HFFc6 (cell line): ENCODE measurements at regions not wholly inside any gene's neighbourhood (a gene's known extent, or its start where the extent isn't known, plus 50 kb on each side); places are given as distances from the start of the nearest gene placed in this dataset.

ENCODE experiments used
- DNase-seq: peaks from one replicate; pipeline ENCODE4 v3.0.0-alpha.2; 2018
- H3K27ac Mint-ChIP-seq: 2 replicates; pipeline ENCODE4 v1.8.0; 2020; ENCODE audit warnings: mild to moderate bottlenecking, mixed read lengths
- H3K27me3 Mint-ChIP-seq: 2 replicates; pipeline ENCODE4 v1.8.0; 2021; ENCODE audit warnings: mild to moderate bottlenecking, moderate library complexity, mixed read lengths; ENCODE audit not compliant: insufficient read depth
- H3K36me3 Mint-ChIP-seq: 2 replicates; pipeline ENCODE4 v1.8.0; 2021; ENCODE audit warnings: low read depth, mixed read lengths
- H3K4me1 Mint-ChIP-seq: 2 replicates; pipeline ENCODE4 v1.8.0; 2020; ENCODE audit warnings: low read depth, mixed read lengths
- H3K4me3 Mint-ChIP-seq: 2 replicates; pipeline ENCODE4 v1.8.0; 2020; ENCODE audit warnings: mild to moderate bottlenecking, moderate library complexity, mixed read lengths
- H3K9me3 Mint-ChIP-seq: 2 replicates; pipeline ENCODE4 v1.8.0; 2020; ENCODE audit warnings: mild to moderate bottlenecking, mixed read lengths
- TF ChIP-seq, protein P1 (sequence below): fragments of 200-600 bp; sonication (generic); IDR thresholded peaks from 2 replicates; pipeline ENCODE4 v1.5.0; 2021; ENCODE audit warnings: antibody characterized with exemption, mild to moderate bottlenecking

DNA sequence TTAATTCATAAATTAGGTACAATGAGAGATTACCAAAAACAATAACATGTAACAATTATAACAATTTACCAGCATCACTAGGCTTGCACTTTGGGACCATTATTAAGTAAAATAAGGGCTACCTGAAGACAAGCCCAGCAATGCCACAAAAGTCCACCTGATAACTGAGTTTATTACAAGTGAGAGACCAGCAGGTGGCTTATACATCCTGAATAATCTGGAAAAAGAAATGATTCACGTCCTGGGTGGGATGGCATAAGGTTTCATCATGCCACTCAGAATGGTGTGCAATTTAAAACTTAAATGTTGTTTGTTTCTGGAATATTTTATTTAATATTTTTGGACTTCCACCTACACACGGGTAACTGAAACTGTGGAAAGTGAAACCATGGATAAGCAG is 1287.1 kb upstream of the GBE1 start:
- H3K4me1 Mint-ChIP-seq: no peaks in the 10 kb centered on the region
- TF ChIP-seq, protein P1, sequence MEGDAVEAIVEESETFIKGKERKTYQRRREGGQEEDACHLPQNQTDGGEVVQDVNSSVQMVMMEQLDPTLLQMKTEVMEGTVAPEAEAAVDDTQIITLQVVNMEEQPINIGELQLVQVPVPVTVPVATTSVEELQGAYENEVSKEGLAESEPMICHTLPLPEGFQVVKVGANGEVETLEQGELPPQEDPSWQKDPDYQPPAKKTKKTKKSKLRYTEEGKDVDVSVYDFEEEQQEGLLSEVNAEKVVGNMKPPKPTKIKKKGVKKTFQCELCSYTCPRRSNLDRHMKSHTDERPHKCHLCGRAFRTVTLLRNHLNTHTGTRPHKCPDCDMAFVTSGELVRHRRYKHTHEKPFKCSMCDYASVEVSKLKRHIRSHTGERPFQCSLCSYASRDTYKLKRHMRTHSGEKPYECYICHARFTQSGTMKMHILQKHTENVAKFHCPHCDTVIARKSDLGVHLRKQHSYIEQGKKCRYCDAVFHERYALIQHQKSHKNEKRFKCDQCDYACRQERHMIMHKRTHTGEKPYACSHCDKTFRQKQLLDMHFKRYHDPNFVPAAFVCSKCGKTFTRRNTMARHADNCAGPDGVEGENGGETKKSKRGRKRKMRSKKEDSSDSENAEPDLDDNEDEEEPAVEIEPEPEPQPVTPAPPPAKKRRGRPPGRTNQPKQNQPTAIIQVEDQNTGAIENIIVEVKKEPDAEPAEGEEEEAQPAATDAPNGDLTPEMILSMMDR: no peak
- H3K36me3 Mint-ChIP-seq: no peaks in the 10 kb centered on the region
- H3K27ac Mint-ChIP-seq: no peak overlapping the region
- H3K27me3 Mint-ChIP-seq: no peaks in the 10 kb centered on the region
- no peak for DNase-seq
- H3K4me3 Mint-ChIP-seq: no peak overlapping the region
- H3K9me3 Mint-ChIP-seq: peaks cover 22% of the 10 kb centered on the region

DNA sequence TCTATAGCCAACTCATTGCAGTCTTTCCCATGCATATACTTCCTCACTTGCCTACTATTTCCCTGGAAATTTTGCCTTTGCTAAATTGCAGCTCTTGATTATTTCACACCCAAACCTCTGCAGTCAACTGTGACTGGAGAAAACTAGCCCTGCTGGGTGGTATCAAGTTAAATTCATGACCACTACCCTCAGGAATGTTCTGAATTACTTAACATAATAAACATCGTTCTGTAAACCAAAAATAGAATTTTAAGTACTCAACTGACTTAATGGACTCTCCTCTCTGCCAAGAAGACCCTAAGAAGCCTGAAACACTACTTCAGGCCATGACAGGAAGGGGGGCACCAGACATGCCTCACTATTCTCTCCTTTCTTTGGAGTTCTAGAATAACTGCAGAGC is 1278.0 kb upstream of the GBE1 start:
- H3K27ac Mint-ChIP-seq: no peak overlapping the region
- TF ChIP-seq, protein P1: no peak
- H3K9me3 Mint-ChIP-seq: peaks cover 16% of the 10 kb centered on the region
- no peaks in the 10 kb centered on the region; the same call in 1 of the 2 replicates for H3K36me3 Mint-ChIP-seq
- H3K27me3 Mint-ChIP-seq: no peaks in the 10 kb centered on the region
- DNase-seq: no peak
- no peak overlapping the region for H3K4me3 Mint-ChIP-seq
- H3K4me1 Mint-ChIP-seq: no peaks in the 10 kb centered on the region

DNA sequence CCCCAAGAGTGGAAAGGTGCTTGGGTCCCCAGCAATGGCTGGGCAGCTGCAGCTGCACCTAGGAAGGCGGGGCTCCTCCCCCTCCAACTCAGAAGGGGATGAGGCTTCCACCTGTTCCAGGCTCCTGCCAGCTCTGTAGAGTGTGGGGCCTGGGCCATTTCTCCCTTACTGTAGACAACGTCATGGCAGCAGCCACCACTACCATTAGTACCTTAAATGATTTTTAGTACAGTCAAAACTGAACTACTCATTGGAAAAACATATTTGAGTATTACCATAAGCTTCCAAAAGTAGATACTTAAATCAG is 1274.2 kb upstream of the GBE1 start:
- no peak for DNase-seq
- TF ChIP-seq, protein P1: no peak
- H3K4me3 Mint-ChIP-seq: no peak overlapping the region
- H3K27ac Mint-ChIP-seq: no peak overlapping the region
- H3K9me3 Mint-ChIP-seq: peaks cover 12% of the 10 kb centered on the region; the same call in 1 of the 2 replicates
- no peaks in the 10 kb centered on the region for H3K27me3 Mint-ChIP-seq
- H3K36me3 Mint-ChIP-seq: no peaks in the 10 kb centered on the region; the same call in 1 of the 2 replicates
- H3K4me1 Mint-ChIP-seq: no peaks in the 10 kb centered on the region

DNA sequence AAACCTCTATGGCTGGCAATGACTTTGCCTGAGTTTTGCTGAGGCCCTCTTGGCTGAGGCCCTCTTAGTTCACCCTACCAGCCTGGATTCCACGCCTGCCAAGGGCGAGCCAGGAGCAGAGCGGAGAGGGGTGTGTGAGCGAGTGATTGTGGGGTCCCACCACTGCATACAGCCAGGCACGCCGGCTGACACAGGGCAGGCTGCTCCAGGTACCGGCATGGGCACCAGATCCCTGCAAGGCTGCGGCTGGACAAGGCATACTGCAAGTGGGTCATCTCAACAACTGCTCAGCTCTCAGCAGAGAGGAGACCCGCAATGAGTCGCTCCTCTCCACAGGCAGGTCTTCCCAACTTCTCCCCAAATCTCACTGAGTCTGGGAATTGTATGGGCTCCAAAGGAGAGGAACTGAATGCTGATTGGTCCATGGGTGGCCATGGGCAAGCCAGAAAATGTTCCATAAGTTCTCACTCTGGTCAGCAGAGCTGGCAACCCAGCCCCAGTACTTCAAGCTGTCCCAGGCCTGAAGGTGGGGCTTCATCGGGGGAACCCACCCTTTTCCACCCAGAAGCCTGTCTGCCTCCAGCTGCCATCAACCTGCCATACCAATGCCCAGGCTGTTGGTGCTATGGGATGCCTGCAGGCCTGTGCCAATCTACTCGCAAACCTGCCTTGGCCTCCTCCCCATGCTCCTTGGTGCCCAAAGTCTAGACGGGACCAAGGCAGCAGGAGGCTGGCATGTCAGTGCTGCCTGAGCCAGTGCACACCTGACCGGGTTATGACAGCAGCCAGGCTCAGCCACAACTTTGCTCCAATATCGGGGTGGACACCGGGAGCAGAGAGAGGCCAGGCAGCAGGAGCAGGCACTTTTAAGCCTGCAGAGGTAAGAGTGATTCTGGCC is 1273.6 kb upstream of the GBE1 start:
- Mint-ChIP-seq H3K4me1 (no peaks in the 10 kb centered on the region), H3K36me3 (no peaks in the 10 kb centered on the region; the same call in 1 of the 2 replicates), H3K27me3 (no peaks in the 10 kb centered on the region), H3K4me3 (no peak overlapping the region), H3K9me3 (peaks cover 12% of the 10 kb centered on the region; the same call in 1 of the 2 replicates), H3K27ac (no peak overlapping the region)
- TF ChIP-seq, protein P1: no peak
- no peak for DNase-seq

DNA sequence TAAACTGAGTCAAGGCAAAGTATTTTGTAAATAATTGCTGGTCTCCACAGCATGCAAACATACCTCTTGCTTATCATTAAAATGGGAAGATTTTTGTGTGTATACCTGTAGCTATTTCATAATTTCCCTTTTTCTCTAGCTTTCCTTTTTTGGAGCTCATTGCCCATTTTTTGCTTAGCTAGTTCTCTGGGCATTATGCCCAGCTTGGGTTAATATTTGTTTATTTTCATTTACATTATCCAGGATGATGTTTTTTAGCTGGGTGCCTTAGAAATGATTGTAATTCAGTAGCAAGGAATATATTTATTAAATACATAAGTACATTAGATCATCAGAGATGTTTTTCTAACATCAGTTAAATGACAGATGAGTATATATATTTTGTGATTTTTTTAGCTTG is 1271.7 kb upstream of the GBE1 start:
- Mint-ChIP-seq H3K4me1 (no peaks in the 10 kb centered on the region), H3K4me3 (no peak overlapping the region), H3K27ac (no peak overlapping the region), H3K36me3 (no peaks in the 10 kb centered on the region; the same call in 1 of the 2 replicates), H3K9me3 (peaks cover 26% of the 10 kb centered on the region), H3K27me3 (no peaks in the 10 kb centered on the region)
- DNase-seq: no peak
- TF ChIP-seq, protein P1: no peak
